SK-N-SH (cell line): ENCODE measurements at regions not wholly inside any gene's neighbourhood (a gene's known extent, or its start where the extent isn't known, plus 50 kb on each side); places are given as distances from the start of the nearest gene placed in this dataset.

Experiments
- CTCF ChIA-PET: fragments of 300-600, 350-600 bp; formaldehyde crosslinking; extraction: SDS; loops from one replicate; lab custom pipeline; 2021; lab: Yijun Ruan, JAX
- POLR2A ChIA-PET: fragments of 350-600 bp; sonication (Branson Sonifier 250); formaldehyde crosslinking; extraction: SDS; loops from one replicate; lab custom pipeline; 2020; ENCODE audit warnings: antibody characterized with exemption, inconsistent platforms; lab: Yijun Ruan, JAX
- DNase-seq: peaks from one replicate; pipeline ENCODE4 v3.0.0; 2012
- H2AFZ ChIP-seq: fragments of 200-600 bp; sonication (generic); 2 replicates; pipeline ENCODE4 v1.8.1; 2016; ENCODE audit warnings: antibody characterized with exemption, mild to moderate bottlenecking, low read depth
- H3F3A ChIP-seq: fragments of 200-600 bp; sonication (generic); replicated peaks from 2 replicates; pipeline ENCODE3; 2016; ENCODE audit warnings: antibody characterized with exemption, mild to moderate bottlenecking; ENCODE audit not compliant: insufficient read depth
- H3K27ac ChIP-seq, 2 experiments: fragments of 200-500 bp in 1 of 2; fragments of 200-600 bp in 1 of 2; sonication (Bioruptor generic) in 1 of 2; sonication (generic), shearing (Covaris generic) in 1 of 2; 2 replicates each; pipeline versions ENCODE4 v1.5.1 to v1.6.1; 2014 to 2016; ENCODE audit warnings: low read depth in 2 of 2, inconsistent platforms in 1 of 2, low read length in 1 of 2, mild to moderate bottlenecking in 1 of 2, mixed read lengths in 1 of 2
- H3K27me3 ChIP-seq: fragments of 200-600 bp; sonication (generic), shearing (Covaris generic); 2 replicates; pipeline ENCODE4 v1.6.1; 2016; ENCODE audit warnings: mixed run types; ENCODE audit not compliant: insufficient read depth
- H3K36me3 ChIP-seq, 2 experiments: fragments of 200-500 bp in 1 of 2; fragments of 200-600 bp in 1 of 2; sonication (Bioruptor generic) in 1 of 2; sonication (generic) in 1 of 2; replicated peaks in 1 of 2; 2 replicates each; pipeline versions ENCODE3 to v1.5.1; 2014 to 2016; ENCODE audit warnings: low read length in 1 of 2, mild to moderate bottlenecking in 1 of 2; ENCODE audit not compliant: insufficient read depth in 2 of 2, control insufficient read depth in 1 of 2
- H3K4me1 ChIP-seq, 2 experiments: fragments of 200-500 bp in 1 of 2; fragments of 200-600 bp in 1 of 2; sonication (Bioruptor generic) in 1 of 2; sonication (generic), shearing (Covaris generic) in 1 of 2; 2 replicates each; pipeline versions ENCODE4 v1.5.1 to v1.6.1; 2014 to 2016; ENCODE audit warnings: low read depth in 1 of 2, low read length in 1 of 2, mixed run types in 1 of 2; ENCODE audit not compliant: insufficient read depth in 2 of 2, control insufficient read depth in 1 of 2
- H3K4me2 ChIP-seq: fragments of 200-600 bp; sonication (generic), shearing (Covaris generic); 2 replicates; pipeline ENCODE4 v1.6.1; 2017; ENCODE audit warnings: mixed run types
- H3K4me3 ChIP-seq, 2 experiments: fragments of 200-500 bp in 1 of 2; fragments of 200-600 bp in 1 of 2; sonication (Bioruptor generic) in 1 of 2; sonication (generic), shearing (Covaris generic) in 1 of 2; 2 replicates each; pipeline versions ENCODE4 v1.5.1 to v1.8.1; 2014 to 2016; ENCODE audit warnings: low read depth in 2 of 2, inconsistent platforms in 1 of 2, low read length in 1 of 2, mild to moderate bottlenecking in 1 of 2, mixed read lengths in 1 of 2, moderate library complexity in 1 of 2
- H3K79me2 ChIP-seq: fragments of 200-600 bp; sonication (generic); 2 replicates; pipeline ENCODE4 v1.8.1; 2017; ENCODE audit warnings: mild to moderate bottlenecking; ENCODE audit not compliant: insufficient read depth
- H3K9ac ChIP-seq: fragments of 200-600 bp; sonication (generic); 2 replicates; pipeline ENCODE4 v1.6.1; 2017; ENCODE audit warnings: mixed run types
- H3K9me2 ChIP-seq: fragments of 200-600 bp; sonication (generic); 2 replicates; pipeline ENCODE4 v1.6.1; 2017; ENCODE audit warnings: mixed run types
- H3K9me3 ChIP-seq: fragments of 200-600 bp; sonication (generic); 2 replicates; pipeline ENCODE4 v1.6.1; 2017; ENCODE audit warnings: mixed run types, mild to moderate bottlenecking, moderate library complexity
- H4K20me1 ChIP-seq: fragments of 200-600 bp; sonication (generic); 2 replicates; pipeline ENCODE4 v1.6.1; 2017; ENCODE audit warnings: mild to moderate bottlenecking, mixed run types; ENCODE audit not compliant: insufficient read depth
- EP300 ChIP-seq, 2 experiments: IDR thresholded peaks; 2 replicates each; pipeline versions ENCODE4 v1.4.0 to v1.6.1; 2012; ENCODE audit warnings: borderline replicate concordance in 1 of 2, low read depth in 1 of 2, low read length in 1 of 2
- FOSL2 ChIP-seq: IDR thresholded peaks from 2 replicates; pipeline ENCODE4 v1.4.0; 2012; ENCODE audit warnings: low read depth, mild to moderate bottlenecking, moderate library complexity, borderline replicate concordance
- FOXM1 ChIP-seq: IDR thresholded peaks from 2 replicates; pipeline ENCODE4 v1.4.0; 2012; ENCODE audit warnings: low read depth, mild to moderate bottlenecking
- JUND ChIP-seq: IDR thresholded peaks from 2 replicates; pipeline ENCODE4 v1.4.0; 2012
- MEF2A ChIP-seq: IDR thresholded peaks from 2 replicates; pipeline ENCODE4 v1.4.0; 2012; ENCODE audit warnings: low read depth, borderline replicate concordance
- MXI1 ChIP-seq: IDR thresholded peaks from 2 replicates; pipeline ENCODE4 v1.6.1; 2012; ENCODE audit warnings: mild to moderate bottlenecking, low read depth, low read length, improper control_type of control experiment
- NFIC ChIP-seq: IDR thresholded peaks from 2 replicates; pipeline ENCODE4 v1.4.0; 2012; ENCODE audit warnings: borderline replicate concordance
- POLR2AphosphoS5 ChIP-seq: IDR thresholded peaks from 2 replicates; pipeline ENCODE4 v1.6.1; 2012; ENCODE audit warnings: low read depth, low read length
- RAD21 ChIP-seq: IDR thresholded peaks from 2 replicates; pipeline ENCODE4 v1.6.1; 2012; ENCODE audit warnings: mild to moderate bottlenecking, low read length
- RCOR1 ChIP-seq: fragments of 150-350 bp; IDR thresholded peaks from 2 replicates; pipeline ENCODE4 v1.6.1; 2017; ENCODE audit warnings: antibody characterized with exemption, low read length
- RXRA ChIP-seq: IDR thresholded peaks from 2 replicates; pipeline ENCODE4 v1.4.0; 2012; ENCODE audit warnings: low read depth, mild to moderate bottlenecking, borderline replicate concordance
- SIN3A ChIP-seq: IDR thresholded peaks from 2 replicates; pipeline ENCODE4 v1.6.1; 2012; ENCODE audit warnings: low read depth, mild to moderate bottlenecking, low read length, moderate library complexity, borderline replicate concordance
- TCF12 ChIP-seq: IDR thresholded peaks from 2 replicates; pipeline ENCODE4 v1.4.0; 2012
- YY1 ChIP-seq: IDR thresholded peaks from 2 replicates; pipeline ENCODE4 v1.4.0; 2012; ENCODE audit warnings: low read depth, mild to moderate bottlenecking
- WGBS: methylation state at CpG from one replicate; pipeline ENCODE4 v1.1.6; 2017; ENCODE audit warnings: low lambda C conversion rate; 5-methylcytosine and 5-hydroxymethylcytosine counted together
- TF ChIP-seq, protein P1 (sequence below): IDR thresholded peaks from 2 replicates; pipeline ENCODE4 v1.6.1; 2012; ENCODE audit warnings: mild to moderate bottlenecking, low read depth, low read length, moderate library complexity
- TF ChIP-seq, protein P2 (sequence below): fragments of 150-350 bp; IDR thresholded peaks from 2 replicates; pipeline ENCODE4 v1.6.1; 2017; ENCODE audit warnings: antibody characterized with exemption, low read length, low read depth, borderline replicate concordance
- TF ChIP-seq, protein P3 (sequence below): IDR thresholded peaks from 2 replicates; pipeline ENCODE4 v1.4.0; 2012; ENCODE audit warnings: low read depth
- TF ChIP-seq, protein P4 (sequence below): IDR thresholded peaks from 2 replicates; pipeline ENCODE4; 2012

DNA sequence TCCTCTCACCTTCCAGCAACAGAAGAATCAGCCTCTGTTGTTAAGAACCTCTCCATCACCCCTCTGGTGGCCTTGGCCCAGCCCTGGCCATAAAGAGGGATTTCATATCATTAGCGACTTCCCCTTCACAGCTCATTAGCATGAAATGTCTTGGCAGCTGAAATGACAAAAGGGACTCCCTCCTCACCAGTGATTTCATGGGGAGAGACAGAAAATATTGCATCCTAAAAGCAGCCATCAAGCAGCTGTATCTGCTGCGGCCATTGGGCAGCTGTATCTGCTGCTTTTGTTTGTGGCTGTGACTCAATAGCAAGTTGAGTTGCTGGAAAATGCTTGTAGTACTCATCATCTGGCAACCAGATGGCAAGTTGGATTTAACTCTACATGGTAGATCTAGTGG, 105.9 kb upstream of the RMDN2 start:
- Histone ChIP-seq H2AFZ (no peak overlapping the region), H3K79me2 (no peaks in the 10 kb centered on the region), H3F3A (peaks cover 13% of the 10 kb centered on the region), H3K4me3 (no peak overlapping the region), H3K9me2 (no peaks in the 10 kb centered on the region), H3K27me3 (no peaks in the 10 kb centered on the region), H3K4me2 (no peak overlapping the region), H3K27ac (peak overlapping the region; percentile 47 to 68; a peak in 3 of 4 replicates), H3K9ac (no peak overlapping the region), H3K9me3 (0 out of 2 replicates have a peak, but pooled peaks cover 4% of the 10 kb centered on the region), H3K4me1 (peaks cover 12 to 15% of the 10 kb centered on the region in 2 experiments; a peak in 3 of 4 replicates), H4K20me1 (no peaks in the 10 kb centered on the region), H3K36me3 (no peaks in the 10 kb centered on the region)
- DNase-seq, result peak; percentile 27
- CTCF ChIA-PET, result interaction anchor here (0.7 to 2.9 kb wide), 7 partner anchors 13 to 423 kb away, joined by 3 to 18 read pairs (median 6); no protein-coding TSS in a partner anchor
- POLR2A ChIA-PET, result no interaction called here
- 50% methylated on average over 2 of the region's 2 CpGs for WGBS
- TF ChIP-seq, protein P1, sequence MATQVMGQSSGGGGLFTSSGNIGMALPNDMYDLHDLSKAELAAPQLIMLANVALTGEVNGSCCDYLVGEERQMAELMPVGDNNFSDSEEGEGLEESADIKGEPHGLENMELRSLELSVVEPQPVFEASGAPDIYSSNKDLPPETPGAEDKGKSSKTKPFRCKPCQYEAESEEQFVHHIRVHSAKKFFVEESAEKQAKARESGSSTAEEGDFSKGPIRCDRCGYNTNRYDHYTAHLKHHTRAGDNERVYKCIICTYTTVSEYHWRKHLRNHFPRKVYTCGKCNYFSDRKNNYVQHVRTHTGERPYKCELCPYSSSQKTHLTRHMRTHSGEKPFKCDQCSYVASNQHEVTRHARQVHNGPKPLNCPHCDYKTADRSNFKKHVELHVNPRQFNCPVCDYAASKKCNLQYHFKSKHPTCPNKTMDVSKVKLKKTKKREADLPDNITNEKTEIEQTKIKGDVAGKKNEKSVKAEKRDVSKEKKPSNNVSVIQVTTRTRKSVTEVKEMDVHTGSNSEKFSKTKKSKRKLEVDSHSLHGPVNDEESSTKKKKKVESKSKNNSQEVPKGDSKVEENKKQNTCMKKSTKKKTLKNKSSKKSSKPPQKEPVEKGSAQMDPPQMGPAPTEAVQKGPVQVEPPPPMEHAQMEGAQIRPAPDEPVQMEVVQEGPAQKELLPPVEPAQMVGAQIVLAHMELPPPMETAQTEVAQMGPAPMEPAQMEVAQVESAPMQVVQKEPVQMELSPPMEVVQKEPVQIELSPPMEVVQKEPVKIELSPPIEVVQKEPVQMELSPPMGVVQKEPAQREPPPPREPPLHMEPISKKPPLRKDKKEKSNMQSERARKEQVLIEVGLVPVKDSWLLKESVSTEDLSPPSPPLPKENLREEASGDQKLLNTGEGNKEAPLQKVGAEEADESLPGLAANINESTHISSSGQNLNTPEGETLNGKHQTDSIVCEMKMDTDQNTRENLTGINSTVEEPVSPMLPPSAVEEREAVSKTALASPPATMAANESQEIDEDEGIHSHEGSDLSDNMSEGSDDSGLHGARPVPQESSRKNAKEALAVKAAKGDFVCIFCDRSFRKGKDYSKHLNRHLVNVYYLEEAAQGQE, result 0 out of 2 replicates have a peak, but pooled peaks have one; percentile 21
- TF ChIP-seq MXI1 (no peak), RXRA (no peak), YY1 (peak; percentile 62; the same call in 1 of the 2 replicates), RCOR1 (0 out of 2 replicates have a peak, but pooled peaks have one; percentile 27), EP300 (IDR thresholded peaks at IDR 0.05; ENCODE audit: borderline replicate concordance in 1 of 2, low read depth in 1 of 2, low read length in 1 of 2) (peak in 1 of 2 experiments; percentile 80; a peak in 1 of 4 replicates), FOXM1 (no peak), RAD21 (no peak), JUND (peak; percentile 56; the same call in 1 of the 2 replicates), SIN3A (no peak), FOSL2 (peak; percentile 74; the same call in 1 of the 2 replicates), TCF12 (peak; percentile 100), NFIC (peak; percentile 74), MEF2A (no peak), POLR2AphosphoS5 (peak; percentile 86; the same call in 1 of the 2 replicates)
- TF ChIP-seq, protein P2, sequence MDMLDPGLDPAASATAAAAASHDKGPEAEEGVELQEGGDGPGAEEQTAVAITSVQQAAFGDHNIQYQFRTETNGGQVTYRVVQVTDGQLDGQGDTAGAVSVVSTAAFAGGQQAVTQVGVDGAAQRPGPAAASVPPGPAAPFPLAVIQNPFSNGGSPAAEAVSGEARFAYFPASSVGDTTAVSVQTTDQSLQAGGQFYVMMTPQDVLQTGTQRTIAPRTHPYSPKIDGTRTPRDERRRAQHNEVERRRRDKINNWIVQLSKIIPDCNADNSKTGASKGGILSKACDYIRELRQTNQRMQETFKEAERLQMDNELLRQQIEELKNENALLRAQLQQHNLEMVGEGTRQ, result no peak
- TF ChIP-seq, protein P3, sequence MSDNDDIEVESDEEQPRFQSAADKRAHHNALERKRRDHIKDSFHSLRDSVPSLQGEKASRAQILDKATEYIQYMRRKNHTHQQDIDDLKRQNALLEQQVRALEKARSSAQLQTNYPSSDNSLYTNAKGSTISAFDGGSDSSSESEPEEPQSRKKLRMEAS, result peak; percentile 59; the same call in 1 of the 2 replicates
- TF ChIP-seq, protein P4, sequence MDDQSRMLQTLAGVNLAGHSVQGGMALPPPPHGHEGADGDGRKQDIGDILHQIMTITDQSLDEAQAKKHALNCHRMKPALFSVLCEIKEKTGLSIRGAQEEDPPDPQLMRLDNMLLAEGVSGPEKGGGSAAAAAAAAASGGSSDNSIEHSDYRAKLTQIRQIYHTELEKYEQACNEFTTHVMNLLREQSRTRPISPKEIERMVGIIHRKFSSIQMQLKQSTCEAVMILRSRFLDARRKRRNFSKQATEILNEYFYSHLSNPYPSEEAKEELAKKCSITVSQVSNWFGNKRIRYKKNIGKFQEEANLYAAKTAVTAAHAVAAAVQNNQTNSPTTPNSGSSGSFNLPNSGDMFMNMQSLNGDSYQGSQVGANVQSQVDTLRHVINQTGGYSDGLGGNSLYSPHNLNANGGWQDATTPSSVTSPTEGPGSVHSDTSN, result peak; percentile 62
